SKM-1 treated with dmso at 0.1 percent for 144 hours (cell line): ENCODE measurements at regions not wholly inside any gene's neighbourhood (a gene's known extent, or its start where the extent isn't known, plus 50 kb on each side); places are given as distances from the start of the nearest gene placed in this dataset.

Experiments
- DNase-seq: peaks from one replicate; lab custom pipeline; 2025; ENCODE audit not compliant: unreplicated experiment; lab: John Stamatoyannopoulos, UW

DNA sequence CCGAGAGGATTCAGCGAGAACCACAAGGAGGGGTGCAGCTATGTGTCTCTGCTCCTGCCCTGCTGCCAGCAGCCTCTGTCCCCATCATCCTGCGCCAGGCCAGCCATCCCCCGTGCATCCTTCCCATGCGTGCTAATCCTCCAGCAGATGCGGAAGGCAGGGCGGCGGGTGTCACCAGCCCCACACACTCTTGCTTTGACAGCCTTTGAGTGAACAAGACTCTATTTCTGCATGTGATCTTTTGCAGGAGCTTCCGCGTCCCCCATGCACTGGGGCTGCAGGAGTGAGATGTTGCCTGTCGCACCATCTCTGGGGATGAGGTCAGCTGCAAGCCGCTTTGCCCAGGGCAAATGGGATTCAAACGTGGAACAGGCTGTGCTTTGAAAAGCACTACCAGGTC lies 58.0 kb upstream of the OLFM1 start:
- DNase-seq = no peak

GRCh38 chr9:135029871-135030565 lies 57.5 kb upstream of the OLFM1 start:
- no peak for DNase-seq

GRCh38 chr9:135030566-135031226 lies 56.8 kb upstream of the OLFM1 start:
- no peak for DNase-seq

DNA sequence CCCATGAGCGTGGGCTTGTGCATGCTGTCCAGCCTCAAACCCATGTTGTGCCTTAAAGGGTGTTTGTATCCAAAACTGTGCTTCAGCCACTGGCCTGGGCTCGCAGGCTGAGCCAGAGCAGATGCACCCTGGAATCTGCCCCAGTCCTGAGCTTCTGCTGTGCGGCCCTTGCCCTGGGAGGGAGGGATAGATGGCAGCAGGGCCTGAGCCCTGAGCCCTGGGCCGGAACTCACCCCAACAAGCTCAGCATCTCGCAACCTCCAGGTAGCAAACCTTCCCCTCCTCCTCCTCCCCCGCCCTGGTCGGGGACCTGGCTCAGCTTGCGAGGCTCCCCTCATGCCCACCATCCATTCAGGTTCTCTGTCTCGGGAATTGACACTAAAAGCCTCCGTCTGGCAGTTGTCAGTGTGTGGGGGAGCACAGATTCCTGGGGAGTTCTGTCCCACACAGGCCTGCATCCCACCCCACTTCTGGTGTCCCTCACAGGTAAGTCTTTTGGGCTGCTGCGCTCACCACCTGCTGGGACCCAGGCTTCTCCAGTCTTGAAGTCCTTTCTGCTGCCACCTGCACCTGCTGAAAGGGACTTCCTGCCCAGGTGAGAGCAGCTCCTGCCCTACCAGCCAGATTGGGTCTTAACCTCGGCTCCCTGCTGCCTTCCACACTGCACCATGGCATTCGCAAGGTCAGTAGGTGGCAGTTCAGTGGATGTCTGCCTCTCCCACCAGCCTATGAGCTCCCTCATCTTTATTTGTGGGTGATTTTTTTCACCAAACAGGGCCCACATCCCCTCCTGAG lies 55.2 kb upstream of the OLFM1 start:
- DNase-seq = no peak

DNA sequence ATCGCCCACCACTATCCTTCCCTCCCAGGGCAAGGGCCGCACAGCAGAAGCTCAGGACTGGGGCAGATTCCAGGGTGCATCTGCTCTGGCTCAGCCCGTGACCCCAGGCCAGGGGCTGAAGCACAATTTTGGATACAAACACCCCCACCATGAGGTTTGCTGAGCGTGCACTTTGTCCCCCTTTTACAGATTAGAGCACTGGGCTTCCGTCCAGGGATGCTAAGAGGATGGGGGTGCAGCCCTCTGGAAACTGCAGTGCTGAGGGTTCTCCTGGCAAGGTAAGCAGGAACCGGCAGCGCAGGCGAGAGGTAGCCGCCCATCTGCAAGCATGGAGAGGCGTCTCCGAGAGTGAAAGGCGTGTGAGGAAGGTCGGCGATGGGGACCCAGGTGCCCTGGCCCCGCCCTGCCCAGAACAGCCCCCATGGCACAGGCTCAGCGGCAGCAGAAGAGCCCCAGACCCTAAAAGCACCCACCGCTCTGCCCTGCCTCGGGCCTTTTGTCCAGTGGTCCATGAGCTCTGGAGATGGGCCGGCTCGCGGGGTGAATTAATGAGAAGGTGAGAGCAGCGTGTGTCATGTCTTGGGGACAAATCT lies 54.5 kb upstream of the OLFM1 start:
- DNase-seq = no peak

- no peak for DNase-seq
Measured at GRCh38 chr9:135033487-135033886, 54.0 kb upstream of the OLFM1 start.

DNA sequence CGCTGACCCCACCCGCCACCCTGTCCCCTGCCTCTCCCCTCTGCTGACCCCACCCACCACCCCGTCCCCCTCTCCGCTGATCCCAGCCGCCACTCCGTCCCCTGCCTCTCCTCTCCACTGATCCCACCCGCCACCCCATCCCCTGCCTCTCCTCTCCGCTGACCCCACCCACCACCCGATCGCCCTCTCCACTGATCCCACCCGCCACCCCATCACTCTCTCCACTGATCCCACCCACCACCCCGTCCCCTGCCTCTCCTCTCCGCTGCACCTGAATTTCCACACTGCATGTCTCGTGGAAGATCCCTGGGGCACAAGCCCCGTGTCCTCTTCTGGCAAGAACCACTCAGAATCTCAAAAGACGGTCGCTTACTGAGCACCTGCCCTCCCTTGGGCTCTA lies 53.4 kb upstream of the OLFM1 start:
- DNase-seq = no peak

DNA sequence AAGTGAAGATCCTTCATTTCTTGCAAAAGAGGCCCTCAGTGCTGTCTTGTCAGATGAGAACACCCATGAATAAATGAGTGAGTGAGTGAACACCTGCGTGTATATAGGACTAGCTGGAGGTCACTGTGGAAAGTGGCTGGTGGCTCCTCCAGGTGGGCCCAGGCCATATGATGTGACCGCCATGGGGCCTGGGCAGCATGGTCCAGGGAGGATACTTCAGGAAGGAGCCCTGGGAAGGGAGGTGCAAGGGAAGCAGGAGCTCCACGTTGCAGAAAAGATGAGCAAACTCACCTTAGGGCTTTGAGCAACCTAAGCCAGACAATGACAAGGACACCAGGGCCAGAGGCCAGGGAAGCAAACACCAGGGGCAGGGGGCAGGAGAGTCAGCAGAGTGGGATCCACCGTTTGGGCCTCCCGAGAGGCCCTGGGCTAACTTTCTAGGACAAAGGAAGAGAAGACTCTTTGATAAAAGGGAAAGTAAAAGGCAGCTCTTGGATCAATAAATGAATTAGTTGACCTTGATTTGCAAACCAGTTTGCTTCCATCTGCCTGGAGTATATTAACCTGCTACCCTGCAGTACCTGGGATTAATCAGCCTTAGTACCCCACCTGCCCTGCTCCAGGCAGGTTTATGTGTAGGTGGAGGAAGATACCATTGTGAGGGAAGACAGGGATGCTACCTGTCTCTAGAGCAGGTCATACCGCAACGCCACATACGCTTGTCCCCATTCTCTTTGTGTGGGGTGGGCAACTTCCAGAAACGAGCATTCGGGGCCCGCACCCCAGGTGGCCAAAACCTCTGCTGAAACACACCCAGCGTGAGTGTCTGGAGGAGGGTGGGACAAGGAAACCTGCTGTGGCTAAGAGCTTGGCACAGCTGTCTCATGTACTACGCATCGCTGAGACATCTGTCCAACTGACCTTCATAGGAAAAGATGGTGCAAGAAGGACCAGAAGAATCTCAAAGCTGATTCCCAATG lies 51.4 kb upstream of the OLFM1 start:
- DNase-seq = no peak

DNA sequence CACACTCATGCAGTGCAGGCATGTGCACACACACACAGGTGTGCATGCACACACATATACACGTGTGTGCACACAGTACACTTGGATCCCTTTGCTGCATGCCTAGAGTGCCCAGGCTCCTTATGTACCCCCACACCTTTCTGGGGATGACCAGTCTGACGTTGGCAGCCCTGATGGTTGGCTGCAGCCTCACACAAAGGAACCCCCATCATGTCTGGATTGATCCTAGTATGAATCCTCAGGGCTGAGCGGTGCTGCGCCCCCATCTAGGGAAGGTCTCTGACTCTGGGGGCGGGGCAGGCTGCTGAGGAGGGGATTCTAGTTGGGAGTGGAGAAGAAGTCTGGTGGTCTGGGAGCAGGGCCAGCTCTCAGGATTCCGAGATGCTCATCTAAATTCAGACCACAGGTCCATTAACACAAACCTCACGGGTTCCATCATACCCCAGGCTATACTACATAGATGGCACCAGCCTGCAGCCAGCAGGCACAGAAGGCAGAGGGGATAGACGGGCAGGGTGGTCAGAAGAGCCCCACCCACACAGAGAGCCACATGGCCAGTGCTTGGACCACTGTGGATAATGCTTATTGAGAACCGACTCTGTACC lies 50.5 kb upstream of the OLFM1 start:
- DNase-seq = no peak

DNA sequence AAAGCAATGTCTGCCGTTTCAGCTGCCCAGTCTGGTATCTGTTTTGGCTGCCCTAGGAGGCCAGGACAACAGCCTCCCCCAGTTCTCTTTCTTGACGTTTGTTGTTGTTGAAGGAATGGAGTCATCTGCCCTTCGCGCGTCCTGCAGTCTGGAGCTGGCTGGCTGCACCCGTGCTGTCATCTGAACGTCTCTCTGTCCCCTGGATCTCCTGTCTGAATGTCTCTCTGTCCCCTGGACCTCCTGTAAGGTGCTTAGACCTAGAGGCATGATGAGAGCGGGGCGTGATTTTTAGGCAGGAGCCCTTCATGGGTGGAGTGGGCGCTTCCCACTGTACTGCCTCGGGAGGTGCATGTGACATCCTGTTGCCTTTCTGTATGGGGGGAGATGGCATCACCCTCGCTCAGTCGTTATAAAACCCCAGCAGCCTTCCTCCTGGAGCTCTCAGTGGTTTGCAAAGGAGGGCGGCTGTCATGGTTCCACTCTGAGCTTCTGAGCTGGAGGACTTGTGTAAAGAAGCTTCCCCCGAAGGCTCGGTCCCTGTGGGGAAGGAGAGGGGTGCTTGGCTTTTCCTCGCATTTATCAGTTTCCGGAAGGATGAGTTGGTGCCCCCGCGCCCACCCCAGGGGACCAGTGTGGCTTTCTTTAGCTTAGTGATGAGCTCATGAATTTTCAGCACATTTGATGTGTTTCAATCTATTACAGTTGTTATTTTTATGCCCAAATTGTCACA lies 49.8 kb upstream of the OLFM1 start:
- no peak for DNase-seq
